CD4-positive, alpha-beta T cell treated with Interferon alpha-2 for 1 hour (primary cell): ENCODE measurements at regions not wholly inside any gene's neighbourhood (a gene's known extent, or its start where the extent isn't known, plus 50 kb on each side); places are given as distances from the start of the nearest gene placed in this dataset.

ENCODE experiments used
- DNase-seq, 2 donors: peaks; one replicate each; pipeline ENCODE4 v3.0.0-alpha.2; 2020 to 2022

GRCh38 chr22:27212617-27213177, 555.3 kb downstream of the MIAT start:
- DNase-seq: no peak

- no peak for DNase-seq
Measured at GRCh38 chr22:27213294-27213693, 555.9 kb downstream of the MIAT start.

- no peak for DNase-seq
Measured at GRCh38 chr22:27213766-27214581, 556.6 kb downstream of the MIAT start.

- no peak for DNase-seq
Measured at GRCh38 chr22:27214691-27215090, 557.3 kb downstream of the MIAT start.

GRCh38 chr22:27215871-27216270, 558.5 kb downstream of the MIAT start:
- DNase-seq: no peak

- no peak for DNase-seq
Measured at GRCh38 chr22:27216444-27216843, 559.1 kb downstream of the MIAT start.

GRCh38 chr22:27217154-27217553, 559.8 kb downstream of the MIAT start:
- DNase-seq: no peak

- DNase-seq: no peak
Measured at GRCh38 chr22:27218012-27218920, 560.9 kb downstream of the MIAT start.

GRCh38 chr22:27219036-27219435, 561.6 kb downstream of the MIAT start:
- DNase-seq: no peak

GRCh38 chr22:27220339-27220738, 563.0 kb downstream of the MIAT start:
- DNase-seq: no peak

- no peak for DNase-seq
Measured at GRCh38 chr22:27222178-27222577, 564.8 kb downstream of the MIAT start.

GRCh38 chr22:27223317-27224177, 566.2 kb downstream of the MIAT start:
- no peak for DNase-seq

GRCh38 chr22:27224485-27225374, 567.3 kb downstream of the MIAT start:
- DNase-seq: no peak

GRCh38 chr22:27226666-27227065, 569.3 kb downstream of the MIAT start:
- DNase-seq: no peak

- DNase-seq: no peak
Measured at GRCh38 chr22:27228771-27229170, 571.4 kb downstream of the MIAT start.

GRCh38 chr22:27230189-27230588, 571.4 kb downstream of the MN1 start:
- DNase-seq: no peak

- no peak for DNase-seq
Measured at GRCh38 chr22:27231266-27231665, 570.3 kb downstream of the MN1 start.

- DNase-seq: no peak
Measured at GRCh38 chr22:27232077-27232476, 569.5 kb downstream of the MN1 start.

GRCh38 chr22:27237080-27237741, 564.3 kb downstream of the MN1 start:
- DNase-seq: no peak

GRCh38 chr22:27238935-27239510, 562.5 kb downstream of the MN1 start:
- DNase-seq: no peak

GRCh38 chr22:27239520-27239919, 562.0 kb downstream of the MN1 start:
- no peak for DNase-seq
